ENCODE measurements at regions not wholly inside any gene's neighbourhood (a gene's known extent, or its start where the extent isn't known, plus 50 kb on each side); places are given as distances from the start of the nearest gene placed in this dataset.
A peak's percentile ranks its signal among the peaks of the same experiment; 100 is the strongest.
"Not testable (repeated sequence)": the region's sequence is repeated elsewhere in the genome, so short reads cannot be mapped to it uniquely, and the experiment has no call there.

DNA sequence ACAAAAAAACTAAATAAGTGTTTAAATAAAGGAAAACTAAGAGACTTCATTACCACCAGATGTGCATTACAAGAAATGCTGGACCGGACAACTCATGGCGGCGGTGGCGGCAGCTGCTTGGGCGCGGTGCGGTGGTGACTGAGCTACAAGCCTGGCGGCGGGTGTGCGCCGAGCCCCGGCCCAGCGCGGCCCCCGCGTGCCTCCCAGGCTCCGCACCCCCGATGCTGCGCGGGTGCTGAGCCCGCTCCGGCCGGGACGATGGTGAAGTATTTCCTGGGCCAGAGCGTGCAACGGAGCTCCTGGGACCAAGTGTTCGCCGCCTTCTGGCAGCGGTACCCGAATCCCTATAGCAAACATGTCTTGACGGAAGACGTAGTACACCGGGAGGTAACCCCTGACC is 52.2 kb upstream of the RCOR3 start:
- DNase-seq (ENCODE audit: low spot score): no peak

GRCh38 chr1:211200311-211200710 is 58.9 kb upstream of the RCOR3 start:
- DNase-seq (ENCODE audit: low spot score): no peak

DNA sequence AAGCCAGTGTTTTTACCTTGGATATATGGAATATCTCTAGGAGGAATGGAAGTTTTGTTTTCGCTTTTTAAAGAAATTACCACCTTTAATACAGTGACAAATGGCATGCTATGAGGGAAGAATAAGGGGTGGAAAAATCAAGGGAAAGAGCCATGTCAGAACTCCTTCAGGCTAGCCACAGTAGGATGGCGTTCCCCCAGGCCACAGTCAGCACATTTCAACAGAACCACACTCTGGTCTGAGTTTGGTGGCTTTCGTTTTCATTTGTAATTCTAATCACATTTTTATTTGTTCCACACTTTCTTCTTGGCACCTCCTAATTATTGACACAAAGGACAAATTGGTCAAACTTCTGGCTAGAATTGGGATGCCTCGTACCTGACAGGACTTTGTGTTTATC is 60.3 kb upstream of the RCOR3 start:
- DNase-seq (ENCODE audit: low spot score): peak; percentile 23

- peak; percentile 55 for DNase-seq (ENCODE audit: low spot score)
These were observed 61.1 kb upstream of the RCOR3 start for GRCh38 chr1:211198111-211198510.

GRCh38 chr1:211196880-211197279 is 62.3 kb upstream of the RCOR3 start:
- no peak for DNase-seq (ENCODE audit: low spot score)

- DNase-seq (ENCODE audit: low spot score): no peak
These were observed 60.9 kb upstream of the KCNH1 start for GRCh38 chr1:211194826-211195225.

DNA sequence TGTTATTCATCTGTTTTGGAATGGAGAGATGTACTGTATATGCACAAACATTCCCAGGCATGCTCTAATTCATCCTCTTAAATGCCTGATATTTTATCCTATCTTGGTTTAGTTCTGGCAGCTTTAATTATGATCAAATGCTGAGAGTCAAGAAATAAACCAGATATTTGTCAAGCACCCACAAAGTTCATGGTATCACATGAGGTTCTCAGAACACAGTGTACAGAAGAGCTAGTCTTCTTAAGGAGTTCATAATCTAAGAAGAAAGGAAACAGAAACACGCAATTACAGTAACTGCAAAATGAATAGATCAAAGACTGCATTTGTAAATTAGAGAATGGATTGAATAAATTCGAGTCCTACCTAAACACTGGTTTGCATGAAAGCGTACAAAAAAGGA is 58.3 kb upstream of the KCNH1 start:
- DNase-seq (ENCODE audit: low spot score): no peak

DNA sequence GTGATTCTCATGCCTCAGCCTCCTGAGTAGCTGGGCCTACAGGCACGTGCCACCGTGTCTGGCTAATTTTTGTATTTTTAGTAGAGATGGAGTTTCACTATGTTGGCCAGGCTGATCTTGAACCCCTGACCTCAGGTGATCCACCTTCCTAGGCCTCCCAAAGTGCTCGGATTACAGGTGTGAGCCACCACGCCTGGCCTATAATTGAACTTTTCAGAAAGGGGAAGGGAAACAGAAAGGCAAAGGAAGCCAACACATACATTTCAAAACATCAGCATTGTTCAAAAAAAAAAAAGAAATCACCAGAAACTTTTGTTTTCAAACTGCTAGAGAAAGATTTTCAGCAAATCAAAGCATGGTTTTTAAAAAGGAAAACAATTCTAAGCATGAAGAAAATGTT is 54.8 kb upstream of the KCNH1 start:
- not testable (repeated sequence) for DNase-seq (ENCODE audit: low spot score)

- no peak for DNase-seq (ENCODE audit: low spot score)
These were observed 49.9 kb upstream of the KCNH1 start for GRCh38 chr1:211183747-211184313.
